Stimulated activated naive CD8-positive, alpha-beta T cell treated with anti-CD3 and anti-CD28 coated beads, Interleukin-15, Interleukin-2, amounts not matched to agents 100 ng/mL and 50 ng/mL, for 24 hours (primary cell): ENCODE measurements at regions not wholly inside any gene's neighbourhood (a gene's known extent, or its start where the extent isn't known, plus 50 kb on each side); places are given as distances from the start of the nearest gene placed in this dataset.

Experiments used
- H3K27ac Mint-ChIP-seq: one replicate; pipeline ENCODE4 v1.8.0; 2021; ENCODE audit warnings: mild to moderate bottlenecking, mixed read lengths
- H3K27me3 Mint-ChIP-seq: one replicate; pipeline ENCODE4 v1.8.0; 2021; ENCODE audit warnings: mixed read lengths
- H3K36me3 Mint-ChIP-seq: one replicate; pipeline ENCODE4 v1.8.0; 2021; ENCODE audit warnings: low read depth, mixed read lengths
- H3K4me1 Mint-ChIP-seq: one replicate; pipeline ENCODE4 v1.8.0; 2021; ENCODE audit warnings: low read depth, mixed read lengths
- H3K4me3 Mint-ChIP-seq: one replicate; pipeline ENCODE4 v1.8.0; 2021; ENCODE audit warnings: mild to moderate bottlenecking, mixed read lengths
- H3K9me3 Mint-ChIP-seq: one replicate; pipeline ENCODE4 v1.8.0; 2021; ENCODE audit warnings: mixed read lengths

DNA sequence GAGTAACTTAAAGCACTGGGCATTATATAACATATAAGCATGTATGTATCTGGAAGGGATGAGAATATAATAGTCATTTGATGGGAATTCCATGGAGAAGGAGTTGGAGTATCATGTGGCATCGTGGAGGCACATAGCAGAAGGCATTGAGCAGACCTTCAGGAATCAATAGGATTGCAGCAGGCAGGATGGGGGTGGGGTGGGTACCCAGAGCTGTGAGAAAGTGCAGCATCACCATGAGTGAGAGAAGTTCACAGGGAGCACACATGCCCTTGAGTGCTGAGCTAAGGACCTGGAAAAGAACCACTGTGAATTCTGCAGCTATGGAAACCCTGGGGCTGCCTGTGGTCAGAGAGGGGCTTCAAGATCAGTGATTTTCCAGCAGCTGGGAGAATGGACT, 57.3 kb downstream of the MED10 start:
- no peaks in the 10 kb centered on the region for H3K4me1 Mint-ChIP-seq
- H3K36me3 Mint-ChIP-seq = peaks cover 6% of the 10 kb centered on the region
- H3K4me3 Mint-ChIP-seq = no peak overlapping the region
- no peaks in the 10 kb centered on the region for H3K27me3 Mint-ChIP-seq
- no peak overlapping the region for H3K27ac Mint-ChIP-seq
- peaks cover 6% of the 10 kb centered on the region for H3K9me3 Mint-ChIP-seq

DNA sequence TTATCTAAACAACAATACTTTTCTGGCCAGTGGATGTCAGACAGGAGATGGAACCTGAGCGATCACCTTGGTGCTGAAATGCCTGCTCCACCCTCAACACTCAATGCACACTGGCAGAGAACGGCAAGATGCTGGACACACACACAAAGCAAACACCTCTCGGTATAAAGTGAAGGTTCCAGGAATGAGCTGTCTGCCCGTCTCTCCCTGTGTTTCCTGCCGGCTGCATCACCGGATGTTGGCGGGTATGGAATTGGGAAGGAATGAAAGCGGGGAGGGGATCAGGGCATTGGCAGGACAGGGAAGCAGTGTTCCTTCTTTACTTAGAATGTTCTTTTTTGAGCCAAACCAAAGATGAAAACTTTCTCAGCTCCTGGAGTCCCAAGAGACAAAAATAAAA, 59.2 kb downstream of the MED10 start:
- Mint-ChIP-seq H3K36me3 (peaks cover 6% of the 10 kb centered on the region), H3K4me3 (no peak overlapping the region), H3K4me1 (no peaks in the 10 kb centered on the region), H3K27ac (no peak overlapping the region), H3K9me3 (peaks cover 6% of the 10 kb centered on the region), H3K27me3 (no peaks in the 10 kb centered on the region)

DNA sequence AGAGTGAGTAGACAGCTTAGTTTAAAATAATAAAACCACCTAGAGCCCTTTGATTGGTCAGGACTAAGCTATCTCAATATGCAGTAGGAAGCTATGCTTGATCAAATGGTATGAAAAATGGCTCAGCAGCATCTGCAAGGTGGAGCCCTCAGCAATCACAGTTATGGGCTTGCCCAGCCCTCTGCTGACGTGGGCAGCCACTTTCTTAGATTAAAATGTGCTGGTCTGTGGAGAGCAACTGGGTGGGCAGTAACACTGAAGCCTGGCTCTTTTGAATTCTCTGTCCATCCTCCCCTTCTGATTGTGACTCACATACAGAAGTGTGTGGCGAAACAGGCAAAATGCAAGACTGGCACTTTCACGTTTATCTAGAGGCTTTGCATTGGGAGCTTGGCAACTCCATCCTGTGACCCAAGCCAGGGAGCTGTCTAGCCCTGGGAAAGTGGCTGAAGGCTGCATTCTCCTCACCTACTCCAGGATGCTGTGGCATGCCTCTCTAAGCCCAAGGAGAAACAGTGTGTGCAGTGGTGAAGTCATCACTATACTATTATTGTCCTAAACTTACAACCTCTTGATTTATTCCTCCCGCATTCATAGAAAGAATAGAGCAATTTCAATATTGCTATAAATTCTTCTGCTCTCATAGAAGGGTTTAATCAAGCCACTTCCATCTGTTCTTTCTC, 61.1 kb downstream of the MED10 start:
- Mint-ChIP-seq H3K9me3 (peaks cover 6% of the 10 kb centered on the region), H3K27me3 (no peaks in the 10 kb centered on the region)

DNA sequence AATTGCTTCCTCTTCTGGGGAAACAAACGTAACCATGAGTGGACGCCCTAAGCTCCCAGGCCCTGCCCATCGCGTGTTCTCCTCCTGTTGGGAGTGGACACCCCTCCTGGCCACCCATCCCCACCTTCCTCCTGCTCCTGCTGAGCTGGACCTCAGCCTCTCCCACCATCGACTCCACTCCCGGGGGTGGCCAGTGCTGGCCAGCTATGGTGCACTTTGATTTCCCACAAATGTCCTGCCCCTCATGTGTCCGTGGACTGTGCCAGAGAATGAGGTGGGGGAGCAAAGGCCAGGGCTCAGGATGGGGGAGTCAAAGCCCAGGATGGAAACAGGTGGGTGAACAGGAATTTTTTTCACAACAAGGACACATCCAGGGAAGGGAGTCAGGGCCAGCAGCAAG, 62.8 kb downstream of the MED10 start:
- Mint-ChIP-seq H3K27ac (no peak overlapping the region), H3K4me1 (no peaks in the 10 kb centered on the region), H3K9me3 (no peaks in the 10 kb centered on the region), H3K36me3 (no peaks in the 10 kb centered on the region), H3K4me3 (no peak overlapping the region), H3K27me3 (no peaks in the 10 kb centered on the region)

More for the DNA sequence above, 61.1 kb downstream of the MED10 start:
- H3K4me3 Mint-ChIP-seq = no peak overlapping the region
- H3K27ac Mint-ChIP-seq = no peak overlapping the region
- H3K4me1 Mint-ChIP-seq = no peaks in the 10 kb centered on the region
- peaks cover 6% of the 10 kb centered on the region for H3K36me3 Mint-ChIP-seq

- Mint-ChIP-seq H3K4me1 (no peaks in the 10 kb centered on the region), H3K9me3 (no peaks in the 10 kb centered on the region), H3K27ac (no peak overlapping the region), H3K4me3 (no peak overlapping the region), H3K36me3 (no peaks in the 10 kb centered on the region), H3K27me3 (no peaks in the 10 kb centered on the region)
Observed at GRCh38 chr5:6311568-6312501, 66.5 kb downstream of the MED10 start.

DNA sequence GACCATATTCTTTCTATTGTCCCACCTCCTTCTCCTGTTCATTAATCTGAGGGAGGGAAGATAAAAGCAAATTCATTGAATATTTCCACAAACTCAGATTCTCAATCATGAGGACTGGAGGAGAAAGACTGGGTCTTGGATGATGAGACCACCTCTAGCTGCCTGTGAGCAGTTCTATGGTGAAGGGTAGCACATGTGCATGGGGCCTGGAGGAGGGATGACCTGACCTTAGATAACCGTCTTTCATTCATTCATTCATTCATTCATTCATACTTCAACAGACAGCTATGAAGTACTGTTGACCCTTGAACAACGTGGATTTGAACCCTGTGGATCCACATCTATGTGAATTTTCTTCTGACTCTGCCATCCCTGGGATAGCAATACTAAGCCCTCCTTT, 68.4 kb downstream of the MED10 start:
- Mint-ChIP-seq H3K4me3 (no peak overlapping the region), H3K27ac (no peak overlapping the region), H3K4me1 (no peaks in the 10 kb centered on the region), H3K36me3 (no peaks in the 10 kb centered on the region), H3K27me3 (no peaks in the 10 kb centered on the region), H3K9me3 (no peaks in the 10 kb centered on the region)

- no peaks in the 10 kb centered on the region for H3K27me3 Mint-ChIP-seq
- no peaks in the 10 kb centered on the region for H3K4me1 Mint-ChIP-seq
- H3K27ac Mint-ChIP-seq = no peak overlapping the region
- no peaks in the 10 kb centered on the region for H3K36me3 Mint-ChIP-seq
- H3K4me3 Mint-ChIP-seq = no peak overlapping the region
- H3K9me3 Mint-ChIP-seq = no peaks in the 10 kb centered on the region
Observed at GRCh38 chr5:6308683-6309082, 69.7 kb downstream of the MED10 start.

GRCh38 chr5:6307304-6307703, 71.0 kb downstream of the MED10 start:
- no peak overlapping the region for H3K27ac Mint-ChIP-seq
- no peaks in the 10 kb centered on the region for H3K9me3 Mint-ChIP-seq
- H3K4me1 Mint-ChIP-seq = no peaks in the 10 kb centered on the region

DNA sequence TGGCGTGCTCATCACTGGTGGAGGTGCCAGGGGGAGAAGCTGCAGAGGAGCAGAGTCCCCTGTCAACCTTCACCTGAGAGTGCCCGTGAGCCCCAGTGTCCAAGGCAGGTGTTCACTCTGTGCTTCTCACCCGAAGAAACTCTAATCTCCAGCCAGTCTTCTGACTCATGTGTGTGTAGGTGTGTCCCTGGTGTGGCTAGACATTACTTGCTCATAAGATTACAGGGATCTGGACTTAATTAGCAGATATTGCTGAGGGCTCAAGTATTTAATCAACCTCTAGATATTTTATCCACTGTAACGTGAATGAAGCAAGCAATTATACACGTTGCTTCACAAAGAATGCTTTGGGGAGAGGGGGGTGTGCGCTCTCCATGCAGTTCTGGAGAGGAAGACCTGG, 72.5 kb downstream of the MED10 start:
- Mint-ChIP-seq H3K27me3 (peaks cover 2% of the 10 kb centered on the region), H3K9me3 (no peaks in the 10 kb centered on the region), H3K27ac (no peak overlapping the region), H3K36me3 (no peaks in the 10 kb centered on the region), H3K4me3 (no peak overlapping the region), H3K4me1 (no peaks in the 10 kb centered on the region)

More at GRCh38 chr5:6307304-6307703, 71.0 kb downstream of the MED10 start:
- Mint-ChIP-seq H3K27me3 (no peaks in the 10 kb centered on the region), H3K4me3 (no peak overlapping the region), H3K36me3 (no peaks in the 10 kb centered on the region)

GRCh38 chr5:6302684-6303083, 75.7 kb downstream of the MED10 start:
- no peaks in the 10 kb centered on the region for H3K9me3 Mint-ChIP-seq
- peaks cover 6% of the 10 kb centered on the region for H3K27me3 Mint-ChIP-seq
- H3K27ac Mint-ChIP-seq = no peak overlapping the region
- no peak overlapping the region for H3K4me3 Mint-ChIP-seq
- H3K4me1 Mint-ChIP-seq = no peaks in the 10 kb centered on the region
- no peaks in the 10 kb centered on the region for H3K36me3 Mint-ChIP-seq

- no peak overlapping the region for H3K27ac Mint-ChIP-seq
- no peaks in the 10 kb centered on the region for H3K4me1 Mint-ChIP-seq
Observed at GRCh38 chr5:6302075-6302474, 76.3 kb downstream of the MED10 start.

GRCh38 chr5:6296524-6296923, 81.8 kb downstream of the MED10 start:
- Mint-ChIP-seq H3K27ac (no peak overlapping the region), H3K9me3 (no peaks in the 10 kb centered on the region), H3K4me3 (no peak overlapping the region), H3K4me1 (no peaks in the 10 kb centered on the region), H3K27me3 (peaks cover 17% of the 10 kb centered on the region), H3K36me3 (no peaks in the 10 kb centered on the region)

More at GRCh38 chr5:6302075-6302474, 76.3 kb downstream of the MED10 start:
- H3K36me3 Mint-ChIP-seq = no peaks in the 10 kb centered on the region
- H3K4me3 Mint-ChIP-seq = no peak overlapping the region
- H3K9me3 Mint-ChIP-seq = no peaks in the 10 kb centered on the region
- H3K27me3 Mint-ChIP-seq = peaks cover 6% of the 10 kb centered on the region

DNA sequence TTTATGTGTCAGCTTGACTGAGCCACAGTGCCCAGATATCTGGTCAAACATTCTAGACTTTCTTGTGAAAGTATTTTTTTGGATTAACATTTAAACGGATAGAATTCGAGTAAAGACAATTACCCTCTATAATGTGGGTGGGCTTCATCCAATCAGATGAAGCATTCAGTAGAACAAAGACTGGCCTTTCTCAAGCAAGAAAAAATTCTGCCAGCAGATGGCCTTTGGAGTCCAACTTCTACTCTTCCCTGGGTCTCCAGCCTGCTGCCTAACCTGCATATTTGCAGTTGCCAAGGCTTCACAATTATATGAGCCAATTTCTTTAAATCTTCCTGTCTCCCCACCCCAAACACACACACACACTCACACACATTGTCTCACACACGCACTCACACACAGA, 86.4 kb downstream of the MED10 start:
- H3K4me1 Mint-ChIP-seq = no peaks in the 10 kb centered on the region
- H3K27ac Mint-ChIP-seq = no peak overlapping the region
- H3K27me3 Mint-ChIP-seq = peaks cover 16% of the 10 kb centered on the region
- H3K9me3 Mint-ChIP-seq = no peaks in the 10 kb centered on the region
- H3K4me3 Mint-ChIP-seq = no peak overlapping the region
- no peaks in the 10 kb centered on the region for H3K36me3 Mint-ChIP-seq

DNA sequence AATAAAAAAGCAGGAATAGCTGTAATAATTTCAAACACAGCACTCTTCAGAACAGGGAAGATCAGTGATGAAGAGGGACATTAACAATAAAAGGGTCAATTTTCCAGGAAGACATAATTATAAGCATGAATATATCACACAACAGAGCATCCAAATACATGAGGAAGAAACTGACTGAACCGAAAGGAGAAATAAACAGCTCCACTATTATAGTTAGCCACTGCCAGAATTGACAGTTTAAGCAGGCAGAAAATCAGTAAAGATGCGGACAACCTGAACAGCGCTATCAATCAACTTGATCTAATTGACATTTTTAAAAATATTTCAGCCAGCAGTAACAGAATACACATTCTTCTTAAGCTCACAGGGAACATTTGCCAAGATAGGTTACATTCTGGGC, 89.1 kb downstream of the MED10 start:
- Mint-ChIP-seq H3K9me3 (no peaks in the 10 kb centered on the region), H3K4me3 (no peak overlapping the region), H3K27ac (no peak overlapping the region), H3K36me3 (no peaks in the 10 kb centered on the region), H3K27me3 (peaks cover 12% of the 10 kb centered on the region), H3K4me1 (no peaks in the 10 kb centered on the region)

- H3K36me3 Mint-ChIP-seq = no peaks in the 10 kb centered on the region
- no peak overlapping the region for H3K4me3 Mint-ChIP-seq
- peaks cover 4% of the 10 kb centered on the region for H3K27me3 Mint-ChIP-seq
- H3K4me1 Mint-ChIP-seq = no peaks in the 10 kb centered on the region
- H3K9me3 Mint-ChIP-seq = no peaks in the 10 kb centered on the region
- H3K27ac Mint-ChIP-seq = no peak overlapping the region
Observed at GRCh38 chr5:6287176-6287575, 91.2 kb downstream of the MED10 start.
